GM12892 (cell line): ENCODE measurements at regions not wholly inside any gene's neighbourhood (a gene's known extent, or its start where the extent isn't known, plus 50 kb on each side); places are given as distances from the start of the nearest gene placed in this dataset.

Experiments
- POLR2A ChIP-seq: IDR thresholded peaks from 2 replicates; pipeline ENCODE4 v1.6.1; 2011; ENCODE audit warnings: low read depth, low read length, control low read depth
- POLR2AphosphoS5 ChIP-seq: IDR thresholded peaks from 2 replicates; pipeline ENCODE4 v1.6.1; 2011; ENCODE audit warnings: low read depth, low read length, control low read depth
- TAF1 ChIP-seq: IDR thresholded peaks from 2 replicates; pipeline ENCODE4 v1.6.1; 2011; ENCODE audit warnings: low read depth, mild to moderate bottlenecking, control low read depth, low read length, borderline replicate concordance

DNA sequence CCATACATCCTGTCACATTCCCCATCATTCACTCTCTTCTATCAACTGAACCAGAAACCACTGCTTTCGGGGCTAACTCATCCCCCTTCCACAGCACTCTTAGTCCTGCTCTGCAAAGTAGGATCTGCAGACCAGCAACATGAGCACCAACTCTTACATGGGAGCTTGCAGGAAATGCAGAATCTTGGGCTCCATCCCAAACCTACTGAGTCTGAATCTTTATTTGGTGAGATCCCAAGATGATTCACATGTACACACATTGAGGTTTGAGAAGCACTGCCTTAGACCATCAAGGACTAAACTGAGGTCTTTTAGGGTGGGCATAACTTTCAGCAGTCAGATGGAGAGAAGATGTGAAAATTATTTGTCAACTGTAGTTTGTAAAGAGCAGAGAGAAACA, 235.6 kb upstream of the EPHA4 start:
- no peak for TF ChIP-seq POLR2A
- TF ChIP-seq POLR2AphosphoS5, result no peak
- no peak for TF ChIP-seq TAF1
